ENCODE measurements at regions not wholly inside any gene's neighbourhood (a gene's known extent, or its start where the extent isn't known, plus 50 kb on each side); places are given as distances from the start of the nearest gene placed in this dataset.
"Not testable (repeated sequence)": the region's sequence is repeated elsewhere in the genome, so short reads cannot be mapped to it uniquely, and the experiment has no call there.

GRCh38 chr3:153221748-153222162, 59.7 kb downstream of the RAP2B start:
- peak; percentile 38 to 60 for DNase-seq (ENCODE audit: low read depth in 2 of 2, low spot score in 1 of 2)

- not testable (repeated sequence) for DNase-seq (ENCODE audit: low read depth in 2 of 2, low spot score in 1 of 2)
Observed at GRCh38 chr3:153226877-153227276, 64.9 kb downstream of the RAP2B start.

GRCh38 chr3:153230427-153230826, 68.4 kb downstream of the RAP2B start:
- DNase-seq (ENCODE audit: low read depth in 2 of 2, low spot score in 1 of 2), result not testable (repeated sequence)

GRCh38 chr3:153231245-153231644, 69.2 kb downstream of the RAP2B start:
- DNase-seq (ENCODE audit: low read depth in 2 of 2, low spot score in 1 of 2), result not testable (repeated sequence)

GRCh38 chr3:153232050-153232752, 70.2 kb downstream of the RAP2B start:
- DNase-seq (ENCODE audit: low read depth in 2 of 2, low spot score in 1 of 2), result not testable (repeated sequence)

GRCh38 chr3:153232851-153233271, 70.8 kb downstream of the RAP2B start:
- DNase-seq (ENCODE audit: low read depth in 2 of 2, low spot score in 1 of 2), result no peak

GRCh38 chr3:153233986-153234385, 72.0 kb downstream of the RAP2B start:
- no peak for DNase-seq (ENCODE audit: low read depth in 2 of 2, low spot score in 1 of 2)

- no peak for DNase-seq (ENCODE audit: low read depth in 2 of 2, low spot score in 1 of 2)
Observed at GRCh38 chr3:153242896-153243295, 80.9 kb downstream of the RAP2B start.

GRCh38 chr3:153244961-153245360, 82.9 kb downstream of the RAP2B start:
- no peak for DNase-seq (ENCODE audit: low read depth in 2 of 2, low spot score in 1 of 2)

- DNase-seq (ENCODE audit: low read depth in 2 of 2, low spot score in 1 of 2), result no peak
Observed at GRCh38 chr3:153245661-153246060, 83.6 kb downstream of the RAP2B start.

- DNase-seq (ENCODE audit: low read depth in 2 of 2, low spot score in 1 of 2), result no peak
Observed at GRCh38 chr3:153246331-153246730, 84.3 kb downstream of the RAP2B start.

- DNase-seq (ENCODE audit: low read depth in 2 of 2, low spot score in 1 of 2), result no peak
Observed at GRCh38 chr3:153246806-153247205, 84.8 kb downstream of the RAP2B start.

- no peak for DNase-seq (ENCODE audit: low read depth in 2 of 2, low spot score in 1 of 2)
Observed at GRCh38 chr3:153247331-153248330, 85.6 kb downstream of the RAP2B start.

- DNase-seq (ENCODE audit: low read depth in 2 of 2, low spot score in 1 of 2), result not testable (repeated sequence)
Observed at GRCh38 chr3:153248835-153249234, 86.8 kb downstream of the RAP2B start.

- no peak for DNase-seq (ENCODE audit: low read depth in 2 of 2, low spot score in 1 of 2)
Observed at GRCh38 chr3:153249906-153250305, 87.9 kb downstream of the RAP2B start.

GRCh38 chr3:153250446-153250845, 88.4 kb downstream of the RAP2B start:
- DNase-seq (ENCODE audit: low read depth in 2 of 2, low spot score in 1 of 2), result no peak

GRCh38 chr3:153252963-153253362, 90.9 kb downstream of the RAP2B start:
- DNase-seq (ENCODE audit: low read depth in 2 of 2, low spot score in 1 of 2), result no peak

GRCh38 chr3:153254361-153254760, 92.3 kb downstream of the RAP2B start:
- no peak for DNase-seq (ENCODE audit: low read depth in 2 of 2, low spot score in 1 of 2)

GRCh38 chr3:153257673-153258351, 95.8 kb downstream of the RAP2B start:
- DNase-seq (ENCODE audit: low read depth in 2 of 2, low spot score in 1 of 2), result no peak

- DNase-seq (ENCODE audit: low read depth in 2 of 2, low spot score in 1 of 2), result no peak
Observed at GRCh38 chr3:153259956-153260355, 97.9 kb downstream of the RAP2B start.

- no peak for DNase-seq (ENCODE audit: low read depth in 2 of 2, low spot score in 1 of 2)
Observed at GRCh38 chr3:153260681-153261080, 98.7 kb downstream of the RAP2B start.

Data from stimulated activated CD8-positive, alpha-beta memory T cell treated with anti-CD3 and anti-CD28 coated beads, Interleukin-4, amount 100 ng/mL, for 1 hour (primary cell).